SH-SY5Y (cell line): ENCODE measurements at regions not wholly inside any gene's neighbourhood (a gene's known extent, or its start where the extent isn't known, plus 50 kb on each side); places are given as distances from the start of the nearest gene placed in this dataset.

Source experiments
- GATA2 ChIP-seq: IDR thresholded peaks from 2 replicates; pipeline ENCODE4 v1.6.1; 2011; ENCODE audit warnings: mild to moderate bottlenecking, low read depth, low read length
- GATA3 ChIP-seq: IDR thresholded peaks from 2 replicates; pipeline ENCODE4 v1.6.1; 2011; ENCODE audit warnings: low read depth, mild to moderate bottlenecking, low read length, moderate library complexity

- no peak for TF ChIP-seq GATA3
- no peak for TF ChIP-seq GATA2
Observed at GRCh38 chr9:118692613-118693012, 676.6 kb downstream of the BRINP1 start.

- no peak for TF ChIP-seq GATA2
- TF ChIP-seq GATA3 = no peak
Observed at GRCh38 chr9:118693645-118694044, 675.6 kb downstream of the BRINP1 start.

- TF ChIP-seq GATA3 (no peak), GATA2 (no peak)
Observed at GRCh38 chr9:118701985-118702384, 667.2 kb downstream of the BRINP1 start.

GRCh38 chr9:118711843-118712242 is 657.4 kb downstream of the BRINP1 start:
- no peak for TF ChIP-seq GATA3
- no peak for TF ChIP-seq GATA2

- TF ChIP-seq GATA2 (peak; percentile 30; the same call in 1 of the 2 replicates), GATA3 (peak; percentile 57; the same call in 1 of the 2 replicates)
Observed at GRCh38 chr9:118721276-118721675, 648.0 kb downstream of the BRINP1 start.

- TF ChIP-seq GATA2 (peak; percentile 28), GATA3 (no peak)
Observed at GRCh38 chr9:118721923-118722322, 647.3 kb downstream of the BRINP1 start.

- no peak for TF ChIP-seq GATA2
- no peak for TF ChIP-seq GATA3
Observed at GRCh38 chr9:118729981-118730380, 639.3 kb downstream of the BRINP1 start.

GRCh38 chr9:118732998-118733397 is 636.2 kb downstream of the BRINP1 start:
- no peak for TF ChIP-seq GATA3
- TF ChIP-seq GATA2 = no peak

- TF ChIP-seq GATA2 = no peak
- TF ChIP-seq GATA3 = no peak
Observed at GRCh38 chr9:118734696-118735095, 634.5 kb downstream of the BRINP1 start.

- TF ChIP-seq GATA3 (no peak), GATA2 (no peak)
Observed at GRCh38 chr9:118736406-118736805, 632.8 kb downstream of the BRINP1 start.

GRCh38 chr9:118751077-118751847 is 618.0 kb downstream of the BRINP1 start:
- no peak for TF ChIP-seq GATA2
- no peak for TF ChIP-seq GATA3

GRCh38 chr9:118751848-118752223 is 617.4 kb downstream of the BRINP1 start:
- TF ChIP-seq GATA3 (no peak), GATA2 (no peak)

GRCh38 chr9:118761016-118761790 is 608.0 kb downstream of the BRINP1 start:
- TF ChIP-seq GATA2 (no peak), GATA3 (no peak)

- no peak for TF ChIP-seq GATA2
- no peak for TF ChIP-seq GATA3
Observed at GRCh38 chr9:118767571-118767970, 601.7 kb downstream of the BRINP1 start.

GRCh38 chr9:118782790-118783463 is 586.3 kb downstream of the BRINP1 start:
- TF ChIP-seq GATA3 (no peak), GATA2 (no peak)
